SJSA1 (cell line): ENCODE measurements at regions not wholly inside any gene's neighbourhood (a gene's known extent, or its start where the extent isn't known, plus 50 kb on each side); places are given as distances from the start of the nearest gene placed in this dataset.
"Not testable (repeated sequence)": the region's sequence is repeated elsewhere in the genome, so short reads cannot be mapped to it uniquely, and the experiment has no call there.

Source experiments
- DNase-seq, 2 experiments: peaks; one replicate each; pipeline ENCODE4 v3.0.0-alpha.2; 2015 to 2020; ENCODE audit warnings: low spot score in 2 of 2, low read depth in 1 of 2
- H3K27ac ChIP-seq: fragments of 250-450 bp; sonication (Bioruptor Pico); 2 replicates; pipeline ENCODE4 v1.5.1; 2020; ENCODE audit warnings: mild to moderate bottlenecking, moderate library complexity
- H3K27me3 ChIP-seq: fragments of 250-450 bp; sonication (Bioruptor Pico); replicated peaks from 2 replicates; pipeline ENCODE4 v1.5.1; 2020; ENCODE audit warnings: mild to moderate bottlenecking, moderate library complexity
- H3K36me3 ChIP-seq: fragments of 250-450 bp; sonication (Bioruptor Pico); 2 replicates; pipeline ENCODE4 v1.5.1; 2020; ENCODE audit warnings: mild to moderate bottlenecking
- H3K4me1 ChIP-seq: fragments of 250-450 bp; sonication (Bioruptor Pico); replicated peaks from 2 replicates; pipeline ENCODE4 v1.6.1; 2021; ENCODE audit warnings: mild to moderate bottlenecking
- H3K4me3 ChIP-seq: fragments of 250-450 bp; sonication (Bioruptor Pico); 2 replicates; pipeline ENCODE4 v1.5.1; 2020; ENCODE audit warnings: mild to moderate bottlenecking
- H3K9me3 ChIP-seq: fragments of 250-450 bp; sonication (Bioruptor Pico); replicated peaks from 2 replicates; pipeline ENCODE4 v1.5.1; 2020; ENCODE audit warnings: mild to moderate bottlenecking

- H3K4me3 ChIP-seq = no peak overlapping the region
- no peaks in the 10 kb centered on the region for H3K36me3 ChIP-seq
- DNase-seq = no peak
- no peak overlapping the region for H3K27ac ChIP-seq
- no peaks in the 10 kb centered on the region for H3K9me3 ChIP-seq
- peaks cover 32% of the 10 kb centered on the region for H3K4me1 ChIP-seq
- H3K27me3 ChIP-seq = no peaks in the 10 kb centered on the region
Observed at GRCh38 chr9:113677057-113677456, 199.1 kb upstream of the ZNF618 start.

- Histone ChIP-seq H3K4me3 (no peak overlapping the region), H3K4me1 (peaks cover 37% of the 10 kb centered on the region), H3K27ac (no peak overlapping the region), H3K36me3 (no peaks in the 10 kb centered on the region), H3K27me3 (no peaks in the 10 kb centered on the region), H3K9me3 (no peaks in the 10 kb centered on the region)
- DNase-seq = no peak
Observed at GRCh38 chr9:113677569-113677968, 198.5 kb upstream of the ZNF618 start.

GRCh38 chr9:113678119-113678858 lies 197.8 kb upstream of the ZNF618 start:
- Histone ChIP-seq H3K4me1 (peaks cover 39% of the 10 kb centered on the region), H3K27me3 (no peaks in the 10 kb centered on the region), H3K36me3 (no peaks in the 10 kb centered on the region), H3K27ac (no peak overlapping the region), H3K9me3 (no peaks in the 10 kb centered on the region), H3K4me3 (no peak overlapping the region)
- DNase-seq = no peak

GRCh38 chr9:113678859-113679256 lies 197.3 kb upstream of the ZNF618 start:
- no peak for DNase-seq
- no peaks in the 10 kb centered on the region for H3K9me3 ChIP-seq
- no peak overlapping the region for H3K27ac ChIP-seq
- H3K36me3 ChIP-seq = no peaks in the 10 kb centered on the region
- H3K27me3 ChIP-seq = no peaks in the 10 kb centered on the region
- peaks cover 39% of the 10 kb centered on the region for H3K4me1 ChIP-seq
- no peak overlapping the region for H3K4me3 ChIP-seq

GRCh38 chr9:113682297-113682771 lies 193.8 kb upstream of the ZNF618 start:
- peak overlapping the region; percentile 40; the same call in 1 of the 2 replicates for H3K27ac ChIP-seq
- no peaks in the 10 kb centered on the region for H3K36me3 ChIP-seq
- DNase-seq = peak; percentile 78
- no peaks in the 10 kb centered on the region for H3K27me3 ChIP-seq
- H3K4me3 ChIP-seq = no peak overlapping the region
- peaks cover 12% of the 10 kb centered on the region for H3K4me1 ChIP-seq
- no peaks in the 10 kb centered on the region for H3K9me3 ChIP-seq

GRCh38 chr9:113685636-113686035 lies 190.5 kb upstream of the ZNF618 start:
- DNase-seq, H3K36me3 ChIP-seq, H3K9me3 ChIP-seq, H3K27me3 ChIP-seq, H3K27ac ChIP-seq, H3K4me3 ChIP-seq: not testable (repeated sequence)
- peaks cover 12% of the 10 kb centered on the region for H3K4me1 ChIP-seq

- Histone ChIP-seq H3K27me3 (no peaks in the 10 kb centered on the region), H3K4me3 (no peak overlapping the region), H3K27ac (no peak overlapping the region), H3K36me3 (no peaks in the 10 kb centered on the region), H3K4me1 (peaks cover 6% of the 10 kb centered on the region), H3K9me3 (no peaks in the 10 kb centered on the region)
- DNase-seq = no peak
Observed at GRCh38 chr9:113687107-113687679, 188.9 kb upstream of the ZNF618 start.

- Histone ChIP-seq H3K9me3 (no peaks in the 10 kb centered on the region), H3K36me3 (no peaks in the 10 kb centered on the region), H3K27me3 (no peaks in the 10 kb centered on the region), H3K4me1 (peaks cover under 1% of the 10 kb centered on the region; the same call in 1 of the 2 replicates), H3K4me3 (no peak overlapping the region), H3K27ac (no peak overlapping the region)
- no peak for DNase-seq
Observed at GRCh38 chr9:113687680-113688371, 188.3 kb upstream of the ZNF618 start.

- H3K36me3 ChIP-seq = no peaks in the 10 kb centered on the region
- no peaks in the 10 kb centered on the region for H3K27me3 ChIP-seq
- H3K4me3 ChIP-seq = no peak overlapping the region
- no peaks in the 10 kb centered on the region for H3K9me3 ChIP-seq
- no peak overlapping the region for H3K27ac ChIP-seq
- DNase-seq = no peak
- H3K4me1 ChIP-seq = peaks cover 4% of the 10 kb centered on the region
Observed at GRCh38 chr9:113690055-113690740, 185.9 kb upstream of the ZNF618 start.

- H3K4me3 ChIP-seq = no peak overlapping the region
- no peaks in the 10 kb centered on the region for H3K27me3 ChIP-seq
- no peak for DNase-seq
- no peaks in the 10 kb centered on the region for H3K9me3 ChIP-seq
- no peaks in the 10 kb centered on the region for H3K36me3 ChIP-seq
- peaks cover 19% of the 10 kb centered on the region for H3K4me1 ChIP-seq
- H3K27ac ChIP-seq = no peak overlapping the region
Observed at GRCh38 chr9:113692256-113692655, 183.9 kb upstream of the ZNF618 start.

- Histone ChIP-seq H3K27ac (no peak overlapping the region), H3K36me3 (no peaks in the 10 kb centered on the region), H3K4me1 (peaks cover 19% of the 10 kb centered on the region), H3K4me3 (no peak overlapping the region), H3K9me3 (no peaks in the 10 kb centered on the region), H3K27me3 (no peaks in the 10 kb centered on the region)
- no peak for DNase-seq
Observed at GRCh38 chr9:113694912-113695311, 181.2 kb upstream of the ZNF618 start.

GRCh38 chr9:113695440-113695851 lies 180.7 kb upstream of the ZNF618 start:
- no peak for DNase-seq
- Histone ChIP-seq H3K27me3 (no peaks in the 10 kb centered on the region), H3K27ac (peak overlapping the region; percentile 49; the same call in 1 of the 2 replicates), H3K9me3 (no peaks in the 10 kb centered on the region), H3K4me1 (peaks cover 19% of the 10 kb centered on the region), H3K4me3 (no peak overlapping the region), H3K36me3 (no peaks in the 10 kb centered on the region)

GRCh38 chr9:113695901-113696300 lies 180.2 kb upstream of the ZNF618 start:
- Histone ChIP-seq H3K27ac (peak overlapping the region; percentile 49; the same call in 1 of the 2 replicates), H3K4me3 (no peak overlapping the region), H3K36me3 (no peaks in the 10 kb centered on the region), H3K9me3 (no peaks in the 10 kb centered on the region), H3K4me1 (peaks cover 19% of the 10 kb centered on the region), H3K27me3 (no peaks in the 10 kb centered on the region)
- DNase-seq = peak; percentile 78 to 80
